HL-60 (cell line): ENCODE measurements at regions not wholly inside any gene's neighbourhood (a gene's known extent, or its start where the extent isn't known, plus 50 kb on each side); places are given as distances from the start of the nearest gene placed in this dataset.

Source experiments
- CTCF ChIP-seq: IDR thresholded peaks from one replicate; pipeline ENCODE4 v1.5.1; 2011; ENCODE audit warnings: low read length, control low read depth, inconsistent platforms; ENCODE audit not compliant: insufficient read depth
- GABPA ChIP-seq: IDR thresholded peaks from 2 replicates; pipeline ENCODE4 v1.6.1; 2012; ENCODE audit warnings: low read depth
- POLR2AphosphoS5 ChIP-seq: IDR thresholded peaks from 2 replicates; pipeline ENCODE4 v1.6.1; 2012; ENCODE audit warnings: low read depth

GRCh38 chr2:105570326-105570725 lies 171.5 kb upstream of the FHL2 start:
- no peak for TF ChIP-seq GABPA
- no peak for TF ChIP-seq CTCF
- TF ChIP-seq POLR2AphosphoS5, result no peak
